ENCODE measurements at regions not wholly inside any gene's neighbourhood (a gene's known extent, or its start where the extent isn't known, plus 50 kb on each side); places are given as distances from the start of the nearest gene placed in this dataset.

DNA sequence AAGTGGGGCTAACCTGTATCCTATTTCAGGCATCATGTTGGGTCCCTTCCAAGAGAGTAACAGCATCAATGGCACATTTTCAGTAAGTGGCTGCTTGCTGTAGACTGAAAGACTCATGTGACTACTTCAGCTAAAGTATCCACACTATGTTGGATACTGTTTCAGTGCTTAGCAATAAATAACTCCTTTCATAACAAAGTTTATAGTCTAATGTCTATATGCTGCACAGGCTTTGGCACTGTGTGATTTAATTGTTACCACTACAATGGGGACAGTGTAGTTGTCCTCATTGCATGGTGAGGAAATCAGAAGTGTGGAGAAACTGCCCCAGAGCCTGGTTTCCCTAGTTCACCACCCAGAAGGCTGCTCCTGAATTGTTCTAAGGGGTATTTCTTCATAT, 318.0 kb upstream of the PTCHD4 start:
- no peak for TF ChIP-seq POLR2A (IDR thresholded peaks at IDR 0.05; ENCODE audit: low read depth)
- TF ChIP-seq, protein P1, sequence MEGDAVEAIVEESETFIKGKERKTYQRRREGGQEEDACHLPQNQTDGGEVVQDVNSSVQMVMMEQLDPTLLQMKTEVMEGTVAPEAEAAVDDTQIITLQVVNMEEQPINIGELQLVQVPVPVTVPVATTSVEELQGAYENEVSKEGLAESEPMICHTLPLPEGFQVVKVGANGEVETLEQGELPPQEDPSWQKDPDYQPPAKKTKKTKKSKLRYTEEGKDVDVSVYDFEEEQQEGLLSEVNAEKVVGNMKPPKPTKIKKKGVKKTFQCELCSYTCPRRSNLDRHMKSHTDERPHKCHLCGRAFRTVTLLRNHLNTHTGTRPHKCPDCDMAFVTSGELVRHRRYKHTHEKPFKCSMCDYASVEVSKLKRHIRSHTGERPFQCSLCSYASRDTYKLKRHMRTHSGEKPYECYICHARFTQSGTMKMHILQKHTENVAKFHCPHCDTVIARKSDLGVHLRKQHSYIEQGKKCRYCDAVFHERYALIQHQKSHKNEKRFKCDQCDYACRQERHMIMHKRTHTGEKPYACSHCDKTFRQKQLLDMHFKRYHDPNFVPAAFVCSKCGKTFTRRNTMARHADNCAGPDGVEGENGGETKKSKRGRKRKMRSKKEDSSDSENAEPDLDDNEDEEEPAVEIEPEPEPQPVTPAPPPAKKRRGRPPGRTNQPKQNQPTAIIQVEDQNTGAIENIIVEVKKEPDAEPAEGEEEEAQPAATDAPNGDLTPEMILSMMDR (IDR thresholded peaks at IDR 0.05), result no peak
- TF ChIP-seq POLR2AphosphoS5 (IDR thresholded peaks at IDR 0.05), result no peak
- no peak for TF ChIP-seq EP300 (IDR thresholded peaks at IDR 0.05)

Measured in esophagus muscularis mucosa (tissue), 4 donors.